GM21723 (cell line): ENCODE measurements at regions not wholly inside any gene's neighbourhood (a gene's known extent, or its start where the extent isn't known, plus 50 kb on each side); places are given as distances from the start of the nearest gene placed in this dataset.
"Not testable (repeated sequence)": the region's sequence is repeated elsewhere in the genome, so short reads cannot be mapped to it uniquely, and the experiment has no call there.

ENCODE experiments used
- ATAC-seq: cut with Tn5 transposase; IDR thresholded peaks from one replicate; pipeline ENCODE4 v1.9.1; 2021; ENCODE audit warnings: mild to moderate bottlenecking, moderate library complexity; ENCODE audit not compliant: unreplicated experiment

- no peak for ATAC-seq
These were observed 101.3 kb upstream of the LARP1 start for GRCh38 chr5:154653764-154654485.

GRCh38 chr5:154653418-154653763 is 101.8 kb upstream of the LARP1 start:
- no peak for ATAC-seq

GRCh38 chr5:154652746-154653417 is 102.3 kb upstream of the LARP1 start:
- ATAC-seq = no peak

- not testable (repeated sequence) for ATAC-seq
These were observed 103.4 kb upstream of the LARP1 start for GRCh38 chr5:154651795-154652194.

GRCh38 chr5:154648706-154649105 is 106.5 kb upstream of the LARP1 start:
- no peak for ATAC-seq

GRCh38 chr5:154648229-154648628 is 106.9 kb upstream of the LARP1 start:
- no peak for ATAC-seq

- no peak for ATAC-seq
These were observed 107.4 kb upstream of the LARP1 start for GRCh38 chr5:154647761-154648145.

GRCh38 chr5:154647114-154647760 is 107.9 kb upstream of the LARP1 start:
- peak; percentile 81 for ATAC-seq

- peak; percentile 40 for ATAC-seq
These were observed 108.4 kb upstream of the LARP1 start for GRCh38 chr5:154646745-154647113.

- no peak for ATAC-seq
These were observed 110.3 kb upstream of the LARP1 start for GRCh38 chr5:154644745-154645411.

- no peak for ATAC-seq
These were observed 112.5 kb upstream of the LARP1 start for GRCh38 chr5:154642499-154643245.

GRCh38 chr5:154640213-154640831 is 114.9 kb upstream of the LARP1 start:
- not testable (repeated sequence) for ATAC-seq

GRCh38 chr5:154636786-154637185 is 118.4 kb upstream of the LARP1 start:
- not testable (repeated sequence) for ATAC-seq

GRCh38 chr5:154636271-154636670 is 118.9 kb upstream of the LARP1 start:
- ATAC-seq = not testable (repeated sequence)

- ATAC-seq = not testable (repeated sequence)
These were observed 121.4 kb upstream of the LARP1 start for GRCh38 chr5:154633744-154634143.

- ATAC-seq = no peak
These were observed 124.0 kb upstream of the LARP1 start for GRCh38 chr5:154631141-154631540.

GRCh38 chr5:154630410-154630809 is 124.8 kb upstream of the LARP1 start:
- no peak for ATAC-seq

GRCh38 chr5:154628685-154629084 is 126.5 kb upstream of the LARP1 start:
- no peak for ATAC-seq

- no peak for ATAC-seq
These were observed 127.2 kb upstream of the LARP1 start for GRCh38 chr5:154627698-154628678.
